ENCODE measurements at regions not wholly inside any gene's neighbourhood (a gene's known extent, or its start where the extent isn't known, plus 50 kb on each side); places are given as distances from the start of the nearest gene placed in this dataset.

DNA sequence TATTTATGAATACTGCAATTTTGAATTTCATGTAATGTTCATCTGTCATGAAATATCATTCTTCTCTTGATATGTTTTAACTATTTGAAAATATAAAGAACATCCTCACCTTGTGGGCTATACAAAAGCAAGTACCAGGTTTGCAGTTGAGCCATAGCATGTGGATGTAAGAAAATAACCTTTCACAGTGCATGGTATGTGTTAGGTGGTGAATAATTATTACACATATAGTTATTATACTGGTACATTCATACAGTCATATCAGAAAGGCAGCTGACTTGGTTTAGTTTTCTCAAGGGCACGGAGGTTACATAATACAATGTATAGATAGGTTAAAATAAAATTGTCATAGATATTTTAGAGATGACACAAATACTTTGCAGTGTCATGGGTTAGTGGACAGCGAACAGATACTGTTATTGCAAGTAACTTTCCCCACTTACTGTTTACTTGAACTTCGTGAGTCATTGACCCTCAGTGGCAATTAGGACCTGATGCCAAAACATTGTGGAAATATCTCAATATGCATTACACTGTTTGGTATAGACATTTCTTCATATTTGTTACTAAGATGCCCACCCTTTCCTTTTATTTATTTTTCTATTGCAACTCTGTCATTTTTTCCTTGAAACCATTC lies 445.4 kb upstream of the GOT2 start:
- no peak for DNase-seq (ENCODE audit: low read depth)

DNA sequence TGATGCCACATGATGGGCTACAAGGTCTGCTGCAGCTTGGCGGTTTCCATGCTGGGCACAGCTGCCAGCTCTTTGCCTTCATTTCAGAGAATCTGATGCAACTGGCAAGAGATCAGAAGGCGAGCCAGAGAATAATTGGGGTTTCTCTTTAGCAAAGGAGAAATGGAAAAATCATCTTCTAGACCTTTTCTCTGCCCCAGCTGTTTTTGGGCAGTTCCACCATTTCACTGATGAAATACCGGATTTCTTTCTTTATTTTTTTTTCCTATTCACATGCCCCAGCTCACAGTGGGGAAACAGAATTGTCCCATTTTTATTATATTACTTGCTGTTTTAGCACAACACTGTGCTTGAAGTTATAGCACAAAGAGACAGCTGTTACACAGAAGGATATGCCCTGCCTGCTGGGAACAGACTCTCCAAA lies 439.3 kb upstream of the GOT2 start:
- DNase-seq (ENCODE audit: low read depth): no peak

DNA sequence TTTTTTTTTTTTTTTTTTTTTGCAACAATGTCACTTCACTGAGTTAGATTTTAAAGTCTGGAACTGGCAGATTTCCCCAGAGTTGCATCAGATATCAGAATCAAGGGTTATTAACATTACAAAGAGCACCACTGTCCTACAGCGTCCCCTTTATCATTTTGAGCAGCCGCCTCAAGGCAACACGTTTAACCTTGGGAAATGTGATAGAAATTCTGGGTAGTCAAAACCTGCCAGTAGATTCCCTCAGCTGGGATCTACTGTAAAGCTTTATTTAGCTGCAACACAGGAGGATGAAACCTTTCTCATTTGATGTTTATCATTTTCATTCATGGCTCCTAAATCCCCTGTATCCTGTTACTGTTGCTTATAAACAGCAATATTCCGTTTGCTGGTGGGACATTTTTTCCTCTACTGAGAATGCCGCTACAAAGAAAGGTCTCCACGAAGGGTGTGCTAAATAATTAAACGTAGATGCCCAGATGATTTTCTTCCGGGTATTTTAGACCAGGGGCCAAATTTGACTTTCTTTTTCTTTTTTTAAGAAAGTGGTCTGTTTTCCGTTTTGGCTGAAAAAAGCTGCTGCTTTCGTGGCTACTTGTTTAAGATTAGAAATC lies 436.1 kb upstream of the GOT2 start:
- no peak for DNase-seq (ENCODE audit: low read depth)

DNA sequence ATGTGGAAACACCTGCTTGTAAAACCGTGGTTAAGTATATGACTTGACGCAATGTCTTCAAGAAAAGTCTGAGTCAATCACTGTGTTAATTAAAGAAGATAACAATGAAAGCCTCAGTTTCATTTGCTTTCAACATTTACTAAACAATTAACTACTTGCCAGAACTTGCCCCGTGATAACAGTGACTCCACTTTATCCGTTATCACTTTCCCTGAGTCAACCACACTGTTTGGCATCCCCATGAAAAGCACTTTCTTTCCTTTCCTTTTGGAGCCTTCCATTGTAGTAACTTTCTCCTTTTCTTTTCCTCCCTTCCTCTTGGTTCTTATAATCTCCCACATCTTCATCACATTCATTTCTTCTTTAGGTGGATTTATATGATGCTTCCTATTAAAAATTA lies 435.1 kb upstream of the GOT2 start:
- no peak for DNase-seq (ENCODE audit: low read depth)

DNA sequence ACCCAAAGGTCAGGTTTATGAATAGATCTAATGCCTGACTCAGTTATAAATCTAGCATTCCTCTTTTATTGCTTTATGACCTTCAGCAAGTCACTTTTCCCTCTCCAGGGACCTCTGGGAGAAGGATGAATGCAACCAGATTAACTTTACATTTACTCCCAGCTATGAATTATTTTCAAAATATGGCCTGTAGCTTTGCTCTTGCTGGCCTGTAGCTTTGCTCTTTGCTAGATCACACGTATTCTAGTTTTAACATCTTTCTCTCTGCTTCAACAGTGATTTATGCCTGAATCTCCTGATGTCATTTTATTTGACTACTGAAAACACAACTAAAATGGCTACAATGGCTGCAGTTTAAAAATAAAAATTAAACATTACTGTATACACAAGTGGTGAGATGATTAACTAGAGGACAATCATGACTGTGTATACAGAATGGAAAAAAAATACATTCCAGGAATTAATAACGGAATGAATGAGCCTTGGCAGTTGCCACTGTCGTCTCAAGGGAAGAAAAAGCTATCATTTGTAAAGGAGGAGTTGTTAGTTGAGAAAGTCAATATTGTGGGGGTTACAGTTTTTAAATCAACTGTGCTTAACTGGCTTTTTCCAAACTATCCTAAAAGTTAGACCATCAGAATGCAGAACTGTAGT lies 434.5 kb upstream of the GOT2 start:
- no peak for DNase-seq (ENCODE audit: low read depth)

DNA sequence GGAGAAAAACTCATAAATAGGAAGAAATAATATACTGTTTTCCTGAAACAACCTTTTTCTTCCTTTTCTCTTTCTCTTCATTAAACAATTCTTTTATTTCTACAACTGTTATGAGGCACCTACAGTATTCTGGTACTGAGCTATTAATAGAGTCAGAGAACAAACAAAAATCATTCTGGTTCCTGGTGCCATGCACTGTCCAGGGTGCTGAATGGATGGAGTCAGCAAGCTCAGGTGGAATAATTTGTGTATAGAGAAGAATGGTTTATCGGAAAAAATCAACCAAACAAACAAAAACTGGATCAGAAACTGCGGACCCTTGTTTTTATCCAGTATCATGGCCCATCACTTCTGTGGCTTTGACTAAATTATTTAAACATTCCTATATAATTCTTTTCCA lies 430.3 kb upstream of the GOT2 start:
- DNase-seq (ENCODE audit: low read depth): no peak

DNA sequence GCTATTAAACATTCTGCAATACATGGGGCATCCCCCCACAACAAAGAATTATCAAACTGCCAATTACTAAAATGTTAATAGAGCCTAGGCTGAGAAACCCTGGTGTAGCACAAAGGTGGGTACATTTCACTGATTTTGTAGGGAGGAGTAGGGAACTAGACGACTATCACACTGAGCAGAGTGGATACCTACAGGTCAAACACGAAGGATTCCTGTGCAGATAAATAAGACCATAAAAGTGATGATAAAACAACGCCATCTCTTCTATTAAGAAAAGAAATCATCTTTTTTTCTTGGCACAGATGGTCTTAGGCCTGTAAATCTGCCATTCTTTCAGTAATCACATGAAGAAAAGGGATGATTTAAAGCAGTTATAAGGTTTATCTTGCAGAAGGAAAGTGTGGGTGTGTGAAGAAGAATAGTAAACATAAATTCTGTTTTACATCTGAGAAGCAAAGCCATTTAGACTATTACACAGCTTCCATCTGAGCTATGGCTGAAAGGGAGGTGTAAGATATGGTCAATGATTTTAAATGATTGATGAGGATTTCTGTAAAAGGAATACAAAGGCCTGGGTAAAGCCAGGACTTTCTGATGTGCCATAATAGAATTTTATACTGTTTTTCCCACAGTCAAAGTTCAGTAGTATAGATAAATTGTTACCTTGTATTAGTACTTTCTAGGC lies 429.4 kb upstream of the GOT2 start:
- DNase-seq (ENCODE audit: low read depth): no peak

DNA sequence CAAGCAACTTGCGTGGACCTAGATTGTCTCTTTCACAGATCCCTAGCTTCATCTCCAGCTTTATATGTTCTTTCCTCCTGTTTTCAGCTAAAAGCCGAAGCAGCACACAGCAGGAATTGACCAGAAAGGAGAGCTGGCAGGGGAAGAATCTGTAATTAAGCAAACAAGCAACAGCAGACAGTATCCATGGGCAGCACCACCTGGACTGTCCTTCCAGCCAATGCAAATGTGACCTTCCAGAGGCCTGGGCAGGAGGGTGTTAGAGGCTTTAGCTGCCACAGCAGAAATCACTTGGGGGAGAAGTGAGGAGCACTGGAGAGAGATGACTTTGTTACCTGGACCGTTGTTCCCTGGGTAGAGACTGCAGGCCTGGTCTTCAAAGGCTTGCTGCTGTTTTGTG lies 427.6 kb upstream of the GOT2 start:
- DNase-seq (ENCODE audit: low read depth): no peak

DNA sequence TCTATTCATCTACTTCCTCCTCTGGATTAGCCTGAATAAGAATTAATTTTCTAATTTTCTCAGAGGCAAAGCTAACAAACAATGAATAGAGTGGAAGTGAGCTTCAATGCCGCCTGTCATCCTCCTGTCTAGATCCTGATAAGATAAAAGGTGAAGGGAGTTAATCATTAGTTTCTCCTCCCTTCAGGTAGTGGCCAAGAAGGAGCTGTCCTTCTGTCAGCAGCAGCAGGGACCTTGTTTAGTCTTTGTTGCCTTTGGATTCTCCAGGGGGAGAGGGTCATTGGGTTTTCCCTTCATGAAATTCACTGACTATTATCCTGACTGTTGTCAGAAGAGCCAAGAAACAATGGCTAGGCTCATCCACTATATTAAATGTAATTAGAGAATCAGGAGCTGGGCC lies 420.2 kb upstream of the GOT2 start:
- DNase-seq (ENCODE audit: low read depth): no peak

DNA sequence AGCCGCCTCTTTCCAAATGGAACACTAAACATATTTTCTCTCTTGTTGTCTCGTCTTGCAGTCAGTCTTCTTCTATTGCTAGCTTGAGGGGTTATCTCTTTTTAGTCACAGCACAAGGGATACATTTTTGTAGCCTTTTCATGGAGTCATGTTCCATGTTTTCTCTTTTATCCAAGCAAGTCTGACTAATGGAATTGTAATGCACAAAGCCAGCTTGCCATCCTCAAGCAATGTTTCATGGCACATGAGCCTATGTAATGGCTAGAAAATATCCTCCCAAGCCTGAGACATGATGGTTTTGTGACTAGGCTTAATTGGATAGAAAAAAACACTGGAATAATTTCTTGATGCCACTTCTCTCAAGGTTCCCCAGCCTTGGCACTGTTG lies 414.6 kb upstream of the GOT2 start:
- no peak for DNase-seq (ENCODE audit: low read depth)

DNA sequence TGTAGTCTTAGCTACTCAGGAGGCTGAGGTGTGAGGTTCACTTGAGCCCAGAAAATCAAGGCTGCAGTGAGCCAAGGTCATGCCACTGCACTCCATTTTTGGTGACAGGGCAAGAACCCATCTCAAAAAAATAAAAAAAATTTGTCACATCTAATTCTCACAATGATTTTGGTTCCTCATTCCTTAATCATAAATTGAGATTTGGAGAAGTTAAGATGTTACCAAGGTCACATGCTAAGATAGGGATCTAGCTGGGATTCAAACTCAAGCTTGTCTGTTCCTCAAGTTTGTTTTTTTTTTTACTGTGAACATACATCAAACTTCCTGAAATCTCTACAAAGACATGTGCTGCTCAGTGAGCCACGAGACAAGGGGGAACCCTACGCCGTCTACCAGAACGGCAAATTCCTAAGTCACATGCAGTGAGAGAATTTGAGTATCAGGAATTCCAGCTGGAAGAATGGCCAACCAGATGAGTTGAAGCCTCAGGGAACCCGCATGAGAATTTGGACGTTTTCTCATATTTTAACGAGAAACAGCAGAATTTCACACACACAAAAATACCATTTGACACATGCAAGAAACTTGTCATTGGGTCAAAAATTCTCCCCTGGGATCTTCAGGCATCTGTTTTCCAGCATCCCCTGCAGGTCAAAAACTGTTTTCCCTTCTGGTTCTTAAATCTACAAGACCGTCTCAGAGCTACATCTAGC lies 414.1 kb upstream of the GOT2 start:
- DNase-seq (ENCODE audit: low read depth): no peak

DNA sequence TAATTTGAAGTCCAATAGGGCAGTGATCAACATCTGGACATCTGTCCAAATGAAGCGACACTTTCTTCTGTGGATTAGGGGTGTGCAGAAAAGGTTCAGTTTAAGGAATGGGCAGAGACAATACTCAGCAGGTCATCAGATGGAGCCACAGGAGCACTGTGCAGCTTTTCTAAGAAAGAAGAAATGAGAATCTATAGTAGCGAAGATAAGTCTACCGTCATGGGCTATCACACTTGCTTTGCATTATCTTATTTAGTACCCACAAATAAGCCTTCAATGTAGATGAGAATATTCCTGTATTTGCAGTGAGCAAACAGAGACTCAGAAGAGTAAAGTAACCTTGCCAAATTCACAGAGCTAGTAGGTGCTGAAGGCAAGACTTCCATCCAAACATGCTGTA lies 412.0 kb upstream of the GOT2 start:
- DNase-seq (ENCODE audit: low read depth): no peak

DNA sequence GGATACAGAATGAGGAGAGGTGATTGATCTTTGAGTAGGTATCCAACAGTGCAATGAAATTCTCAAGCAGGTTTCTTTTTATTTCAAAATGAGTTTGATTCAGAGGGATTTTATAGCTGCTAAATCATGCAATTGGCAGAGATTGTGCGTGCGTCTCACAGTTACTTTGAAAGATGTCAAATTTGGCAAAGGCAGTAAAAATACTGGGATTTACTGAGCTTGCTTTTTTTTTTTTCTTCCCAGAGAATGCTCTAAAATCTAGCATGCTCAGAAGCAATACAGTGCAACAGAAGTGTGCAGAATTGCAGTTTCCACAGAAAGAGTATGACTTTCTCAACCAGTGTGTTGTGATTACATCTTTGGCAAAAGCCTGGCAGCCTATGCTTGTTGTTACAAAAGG lies 410.7 kb upstream of the GOT2 start:
- DNase-seq (ENCODE audit: low read depth): no peak

DNA sequence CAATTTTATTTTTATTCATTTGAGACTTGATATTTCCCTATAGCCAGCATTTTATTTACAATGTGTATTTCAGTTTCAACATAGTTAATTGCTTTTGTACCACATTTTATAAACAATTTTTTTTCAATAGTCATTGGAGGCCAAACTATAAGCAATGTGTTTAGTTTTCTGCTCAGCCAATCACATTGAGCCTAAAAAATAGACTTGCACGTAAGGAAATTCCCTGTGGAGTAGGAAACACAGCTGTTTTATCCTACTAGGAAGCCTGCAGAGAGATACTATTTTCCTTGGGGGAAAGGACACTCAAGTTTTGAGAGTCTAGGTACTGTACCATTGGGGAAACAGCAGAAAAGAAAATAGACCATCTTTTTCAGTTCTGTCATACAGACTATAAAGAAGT lies 410.2 kb upstream of the GOT2 start:
- no peak for DNase-seq (ENCODE audit: low read depth)

DNA sequence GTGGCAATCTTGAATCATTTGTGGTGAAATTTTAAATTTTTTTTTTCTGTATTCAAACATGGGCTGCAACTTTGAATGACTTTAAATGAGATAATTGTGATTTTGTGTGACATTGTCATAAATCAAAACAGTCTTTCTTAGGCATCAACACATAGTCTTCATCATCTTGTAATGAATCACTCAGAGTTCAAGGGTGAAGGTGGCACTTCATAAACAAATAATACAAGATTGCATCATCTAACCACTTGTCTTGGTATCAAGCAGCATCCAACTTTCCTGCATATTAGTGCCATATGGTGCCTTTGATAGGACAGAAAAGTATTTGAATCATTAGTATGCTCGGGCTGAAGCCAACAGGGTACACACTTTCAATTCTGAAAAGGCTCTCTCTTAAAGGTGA lies 392.4 kb upstream of the GOT2 start:
- no peak for DNase-seq (ENCODE audit: low read depth)

DNA sequence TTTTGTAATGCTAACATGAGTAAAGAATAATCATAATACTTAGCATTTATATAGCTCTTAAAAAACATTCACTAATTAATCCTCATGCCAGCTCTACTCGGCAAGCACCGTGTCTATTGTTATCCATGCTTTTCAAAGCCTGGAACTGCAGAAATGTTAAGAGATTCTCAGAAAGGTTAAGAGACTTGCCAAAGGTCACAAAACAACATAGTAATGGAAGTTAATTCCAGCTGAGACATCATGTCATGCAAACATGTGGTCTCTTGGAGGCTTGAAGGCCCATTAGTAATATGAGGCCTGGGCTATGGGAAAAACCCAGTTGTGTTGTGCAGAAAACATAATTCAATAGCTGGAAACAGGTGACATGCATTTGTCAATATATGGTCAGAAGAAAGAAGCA lies 389.9 kb upstream of the GOT2 start:
- no peak for DNase-seq (ENCODE audit: low read depth)

DNA sequence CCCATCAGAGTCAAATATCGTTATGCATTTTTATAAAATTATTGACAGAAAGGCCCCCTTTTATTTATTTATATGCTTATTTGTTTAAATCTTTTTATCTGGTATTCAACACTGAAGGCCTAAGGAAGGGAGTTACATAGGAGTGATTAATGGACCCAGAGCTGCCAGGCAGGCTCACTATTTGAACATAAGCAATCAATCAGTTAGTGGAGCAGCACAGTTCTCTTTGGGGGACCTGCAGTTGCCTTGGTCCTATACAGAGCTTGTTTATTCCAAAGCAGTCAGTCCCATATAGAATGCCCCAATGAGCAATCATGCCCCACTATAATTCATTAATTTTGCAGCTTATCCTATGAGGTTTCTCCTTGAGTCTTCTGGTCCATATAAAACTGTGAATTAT lies 389.4 kb upstream of the GOT2 start:
- DNase-seq (ENCODE audit: low read depth): no peak

DNA sequence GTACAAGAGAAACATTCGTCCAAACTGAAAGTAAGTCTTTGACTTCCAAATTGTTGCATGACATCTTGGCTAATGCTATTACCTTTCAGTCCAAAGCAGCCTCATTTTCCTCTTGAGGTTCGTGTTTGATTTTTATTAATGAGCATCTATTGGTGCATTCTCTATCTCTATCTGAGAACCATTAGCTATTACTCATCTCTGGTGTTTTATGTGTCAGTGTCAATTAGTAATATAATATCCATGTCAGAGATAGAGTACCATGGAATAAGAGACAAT lies 388.1 kb upstream of the GOT2 start:
- no peak for DNase-seq (ENCODE audit: low read depth)

DNA sequence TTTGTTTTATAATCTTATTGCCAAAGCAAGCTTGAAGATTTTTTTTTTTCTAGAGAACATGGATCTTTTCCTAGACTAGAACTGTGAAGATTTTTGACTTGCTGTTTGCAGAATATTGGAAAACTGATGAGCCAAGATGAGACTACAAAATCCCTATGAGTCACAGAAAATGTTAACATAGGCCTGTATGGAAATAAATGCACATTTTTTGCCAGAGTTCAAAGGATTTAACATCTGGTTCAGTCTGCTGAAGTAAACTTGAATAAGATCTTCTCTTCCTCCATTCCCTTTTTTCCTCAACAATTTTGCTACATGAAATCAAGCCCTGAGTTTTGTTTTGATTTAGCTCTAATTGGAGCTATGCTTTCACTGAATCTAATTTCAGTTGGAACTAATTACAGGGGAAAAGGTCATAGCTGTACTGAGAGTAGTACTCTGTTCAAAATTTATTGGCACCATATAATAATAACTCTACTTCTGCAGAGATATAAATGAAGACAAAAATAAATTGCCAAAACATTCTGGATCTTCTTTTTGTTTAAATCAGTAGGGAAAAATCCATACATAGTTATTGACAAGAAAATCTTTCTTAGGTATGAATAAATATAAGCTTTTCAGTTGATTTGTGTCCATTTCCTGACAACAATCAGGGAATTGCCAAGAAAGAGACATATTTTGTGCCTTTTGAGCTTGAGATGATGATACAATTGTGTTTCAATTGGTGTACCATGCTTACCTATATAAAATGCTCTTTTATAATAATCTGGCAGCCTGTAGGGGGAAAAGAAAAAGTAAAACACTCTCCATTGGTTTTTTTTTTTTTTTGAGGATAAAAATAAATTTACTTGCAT lies 387.5 kb upstream of the GOT2 start:
- no peak for DNase-seq (ENCODE audit: low read depth)

DNA sequence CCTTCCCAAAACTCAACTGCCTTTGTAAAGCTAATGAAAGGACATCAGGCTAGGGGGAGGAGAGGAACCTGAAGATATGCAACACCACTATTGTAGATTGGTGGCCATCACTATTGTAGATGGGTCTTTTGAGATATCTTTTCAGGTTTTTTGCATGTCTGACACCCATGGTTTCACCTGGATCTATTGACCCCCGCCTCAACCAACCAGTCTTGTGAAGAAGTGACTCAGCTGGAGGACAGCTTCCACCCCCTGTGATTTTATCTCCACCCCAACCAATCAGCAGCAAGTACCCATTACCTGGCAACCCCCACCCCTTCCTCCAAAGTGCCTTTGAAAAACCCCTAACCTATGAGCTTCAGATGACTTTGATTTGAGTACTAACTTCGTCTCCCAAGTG lies 382.6 kb upstream of the GOT2 start:
- no peak for DNase-seq (ENCODE audit: low read depth)

DNA sequence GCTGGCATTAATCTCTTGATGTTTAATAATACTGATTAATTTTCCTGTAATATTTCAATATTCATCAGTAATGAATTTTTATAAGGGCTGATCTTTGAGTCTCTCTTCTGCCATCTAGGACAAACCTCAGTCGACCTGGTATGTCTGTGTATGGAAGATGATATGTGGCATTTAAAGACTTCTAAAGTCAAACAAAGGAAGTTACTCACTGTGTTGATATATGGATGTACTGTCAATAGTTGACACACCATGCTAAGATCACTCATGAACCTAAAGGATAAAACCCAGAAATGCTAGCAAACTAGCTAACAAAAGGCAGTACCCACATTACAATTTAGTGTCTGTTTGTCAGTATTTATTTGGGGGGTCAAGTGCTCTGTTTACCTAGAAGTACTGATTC lies 380.7 kb upstream of the GOT2 start:
- no peak for DNase-seq (ENCODE audit: low read depth)

Measured in Daoy (cell line).